Hepatocyte (in vitro differentiated cells): ENCODE measurements at regions not wholly inside any gene's neighbourhood (a gene's known extent, or its start where the extent isn't known, plus 50 kb on each side); places are given as distances from the start of the nearest gene placed in this dataset.

Experiments
- DNase-seq: peaks from one replicate; pipeline ENCODE4 v3.0.0-alpha.2; 2016; ENCODE audit warnings: low spot score
- H2AFZ ChIP-seq: fragments of 200-600 bp; sonication (generic); 2 replicates; pipeline ENCODE4 v1.6.0; 2016; ENCODE audit warnings: antibody characterized with exemption, mild to moderate bottlenecking
- H3K27ac ChIP-seq: fragments of 200-600 bp; sonication (generic); 2 replicates; pipeline ENCODE4 v1.5.1; 2016; ENCODE audit warnings: mild to moderate bottlenecking
- H3K27me3 ChIP-seq: fragments of 200-600 bp; sonication (generic); 2 replicates; pipeline ENCODE4 v1.6.1; 2016
- H3K36me3 ChIP-seq: fragments of 200-600 bp; sonication (generic); replicated peaks from 2 replicates; pipeline ENCODE4 v1.5.1; 2016; ENCODE audit warnings: low read depth; ENCODE audit not compliant: insufficient read depth
- H3K4me1 ChIP-seq: fragments of 200-600 bp; sonication (generic); 2 replicates; pipeline ENCODE4 v1.5.1; 2016; ENCODE audit warnings: mild to moderate bottlenecking, moderate library complexity; ENCODE audit not compliant: insufficient read depth
- H3K4me2 ChIP-seq: fragments of 200-600 bp; sonication (generic); 2 replicates; pipeline ENCODE4 v1.6.0; 2016
- H3K4me3 ChIP-seq: fragments of 200-600 bp; sonication (generic); 2 replicates; pipeline ENCODE4 v1.5.1; 2016; ENCODE audit warnings: mild to moderate bottlenecking
- H3K79me2 ChIP-seq: fragments of 200-600 bp; sonication (generic); 2 replicates; pipeline ENCODE4 v1.6.0; 2017; ENCODE audit warnings: mild to moderate bottlenecking
- H3K9me2 ChIP-seq: fragments of 200-600 bp; sonication (generic); replicated peaks from 2 replicates; pipeline ENCODE4 v1.6.0; 2017; ENCODE audit warnings: mild to moderate bottlenecking; ENCODE audit not compliant: insufficient read depth
- H3K9me3 ChIP-seq: fragments of 200-600 bp; sonication (generic); 2 replicates; pipeline ENCODE4 v1.5.1; 2016; ENCODE audit warnings: low read depth, mild to moderate bottlenecking
- H4K20me1 ChIP-seq: fragments of 200-600 bp; sonication (generic); 2 replicates; pipeline ENCODE4 v1.6.0; 2016; ENCODE audit warnings: mild to moderate bottlenecking; ENCODE audit not compliant: insufficient read depth, poor library complexity, severe bottlenecking
- EZH2 ChIP-seq: fragments of 200-600 bp; sonication (generic); IDR thresholded peaks from 2 replicates; pipeline ENCODE4 v1.6.1; 2016; ENCODE audit warnings: antibody characterized with exemption, mild to moderate bottlenecking, borderline replicate concordance
- EZH2phosphoT487 ChIP-seq: fragments of 200-600 bp; sonication (generic); IDR thresholded peaks from one replicate; pipeline ENCODE4 v1.6.1; 2018; ENCODE audit warnings: antibody characterized with exemption, mild to moderate bottlenecking, low read depth, moderate library complexity; ENCODE audit not compliant: unreplicated experiment, severe bottlenecking
- WGBS: methylation state at CpG from one replicate; pipeline ENCODE4 v1.1.6; 2016; ENCODE audit warnings: low lambda C conversion rate; ENCODE audit errors: missing lambda C conversion rate; 5-methylcytosine and 5-hydroxymethylcytosine counted together
- TF ChIP-seq, protein P1 (sequence below): fragments of 200-600 bp; sonication (generic); IDR thresholded peaks from 2 replicates; pipeline ENCODE4 v1.5.1; 2016; ENCODE audit warnings: antibody characterized with exemption, mild to moderate bottlenecking; ENCODE audit not compliant: poor library complexity

DNA sequence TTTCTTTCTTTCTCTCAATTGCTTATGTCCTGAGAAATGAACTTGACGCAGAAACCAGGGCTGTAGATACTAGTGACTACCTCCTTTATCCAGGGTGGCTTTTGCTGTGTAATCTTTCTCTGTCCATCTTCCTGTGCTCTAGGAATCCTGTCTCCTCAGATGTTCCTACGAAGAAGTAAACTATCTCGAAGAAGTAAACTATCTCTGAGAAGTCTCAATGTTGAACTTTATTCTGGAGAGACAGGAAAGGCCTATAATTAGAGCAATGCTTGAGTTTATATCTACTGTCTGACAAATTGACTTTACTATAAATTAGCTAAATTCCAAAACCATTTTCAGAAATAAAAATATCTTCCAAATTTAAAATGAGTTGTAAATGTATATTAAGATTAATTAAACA lies 541.5 kb upstream of the DPP6 start:
- Histone ChIP-seq H2AFZ (no peak overlapping the region), H3K4me3 (no peak overlapping the region), H3K36me3 (no peaks in the 10 kb centered on the region), H3K4me1 (no peaks in the 10 kb centered on the region), H3K79me2 (no peaks in the 10 kb centered on the region), H3K4me2 (no peak overlapping the region), H3K9me3 (no peaks in the 10 kb centered on the region), H3K27me3 (no peaks in the 10 kb centered on the region), H4K20me1 (no peaks in the 10 kb centered on the region), H3K9me2 (no peaks in the 10 kb centered on the region), H3K27ac (no peak overlapping the region)
- 74% methylated on average over 3 of the region's 3 CpGs for WGBS
- no peak for DNase-seq
- TF ChIP-seq, protein P1, sequence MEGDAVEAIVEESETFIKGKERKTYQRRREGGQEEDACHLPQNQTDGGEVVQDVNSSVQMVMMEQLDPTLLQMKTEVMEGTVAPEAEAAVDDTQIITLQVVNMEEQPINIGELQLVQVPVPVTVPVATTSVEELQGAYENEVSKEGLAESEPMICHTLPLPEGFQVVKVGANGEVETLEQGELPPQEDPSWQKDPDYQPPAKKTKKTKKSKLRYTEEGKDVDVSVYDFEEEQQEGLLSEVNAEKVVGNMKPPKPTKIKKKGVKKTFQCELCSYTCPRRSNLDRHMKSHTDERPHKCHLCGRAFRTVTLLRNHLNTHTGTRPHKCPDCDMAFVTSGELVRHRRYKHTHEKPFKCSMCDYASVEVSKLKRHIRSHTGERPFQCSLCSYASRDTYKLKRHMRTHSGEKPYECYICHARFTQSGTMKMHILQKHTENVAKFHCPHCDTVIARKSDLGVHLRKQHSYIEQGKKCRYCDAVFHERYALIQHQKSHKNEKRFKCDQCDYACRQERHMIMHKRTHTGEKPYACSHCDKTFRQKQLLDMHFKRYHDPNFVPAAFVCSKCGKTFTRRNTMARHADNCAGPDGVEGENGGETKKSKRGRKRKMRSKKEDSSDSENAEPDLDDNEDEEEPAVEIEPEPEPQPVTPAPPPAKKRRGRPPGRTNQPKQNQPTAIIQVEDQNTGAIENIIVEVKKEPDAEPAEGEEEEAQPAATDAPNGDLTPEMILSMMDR = no peak
- no peak for TF ChIP-seq EZH2
- no peak for TF ChIP-seq EZH2phosphoT487

DNA sequence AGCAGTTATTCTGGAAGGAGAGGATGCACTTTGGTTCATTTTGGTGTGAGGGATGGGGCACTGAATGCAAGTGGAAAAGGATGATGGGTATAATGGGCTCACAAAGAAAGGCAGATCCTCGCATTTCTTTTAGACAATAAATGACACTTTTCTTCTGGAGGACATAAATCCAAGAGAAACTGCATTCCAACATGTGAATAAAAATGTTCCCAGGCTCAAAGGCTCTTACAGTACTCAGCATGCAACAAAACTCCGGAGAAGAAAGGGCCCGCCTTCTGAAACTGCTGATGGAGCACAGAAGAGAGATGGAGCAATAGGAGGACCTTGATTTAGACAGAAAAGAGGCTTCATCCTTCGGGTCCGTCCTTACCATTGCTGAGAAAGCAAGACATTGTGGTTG lies 538.2 kb upstream of the DPP6 start:
- Histone ChIP-seq H3K4me2 (no peak overlapping the region), H3K4me1 (no peaks in the 10 kb centered on the region), H3K36me3 (no peaks in the 10 kb centered on the region), H3K27me3 (no peaks in the 10 kb centered on the region), H3K79me2 (no peaks in the 10 kb centered on the region), H3K9me2 (no peaks in the 10 kb centered on the region), H2AFZ (no peak overlapping the region), H4K20me1 (no peaks in the 10 kb centered on the region), H3K9me3 (no peaks in the 10 kb centered on the region), H3K4me3 (no peak overlapping the region), H3K27ac (no peak overlapping the region)
- DNase-seq = no peak
- WGBS = 83% methylated on average over 5 of the region's 5 CpGs
- no peak for TF ChIP-seq EZH2
- TF ChIP-seq, protein P1 = no peak
- TF ChIP-seq EZH2phosphoT487 = no peak

DNA sequence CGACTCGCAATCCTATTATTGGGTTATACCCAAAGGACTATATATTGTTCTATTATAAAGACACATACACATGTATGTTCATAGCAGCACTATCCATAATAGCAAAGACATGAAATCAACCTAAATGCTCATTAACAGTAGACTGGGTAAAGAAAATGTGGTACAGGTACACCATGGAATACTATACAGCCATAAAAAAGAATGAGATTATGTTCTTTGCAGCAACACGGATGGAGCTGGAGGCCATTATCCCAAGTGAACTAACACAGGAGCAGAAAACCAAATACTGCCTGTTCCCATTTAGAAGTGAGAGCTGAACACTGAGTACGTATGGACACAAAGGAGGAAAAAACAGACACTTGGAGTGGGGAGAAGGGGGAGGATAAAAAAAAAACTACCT lies 536.8 kb upstream of the DPP6 start:
- no peak overlapping the region for H2AFZ ChIP-seq
- H3K4me2 ChIP-seq = no peak overlapping the region
- DNase-seq = no peak
- TF ChIP-seq, protein P1 = no peak
- TF ChIP-seq EZH2 (no peak), EZH2phosphoT487 (no peak)
- no peaks in the 10 kb centered on the region for H4K20me1 ChIP-seq
- no peaks in the 10 kb centered on the region for H3K4me1 ChIP-seq
- H3K27ac ChIP-seq = no peak overlapping the region
- no peaks in the 10 kb centered on the region for H3K36me3 ChIP-seq
- H3K79me2 ChIP-seq = no peaks in the 10 kb centered on the region
- H3K4me3 ChIP-seq = no peak overlapping the region
- 92% methylated on average over 4 of the region's 4 CpGs for WGBS
- H3K9me2 ChIP-seq = no peaks in the 10 kb centered on the region
- H3K9me3 ChIP-seq = no peaks in the 10 kb centered on the region
- H3K27me3 ChIP-seq = no peaks in the 10 kb centered on the region
